Mesenchymal stem cell (in vitro differentiated cells and primary cell): ENCODE measurements at regions not wholly inside any gene's neighbourhood (a gene's known extent, or its start where the extent isn't known, plus 50 kb on each side); places are given as distances from the start of the nearest gene placed in this dataset.
"Not testable (repeated sequence)": the region's sequence is repeated elsewhere in the genome, so short reads cannot be mapped to it uniquely, and the experiment has no call there.

ENCODE experiments used
- DNase-seq: peaks from one replicate; pipeline ENCODE4 v3.0.0-alpha.2; 2013
- H2AFZ ChIP-seq: one replicate; pipeline ENCODE4 v1.6.1; 2013; ENCODE audit warnings: low read depth, mild to moderate bottlenecking, control low read depth, inconsistent platforms, low read length, moderate library complexity
- H2AK5ac ChIP-seq: 2 replicates; pipeline ENCODE4 v1.6.1; 2013; ENCODE audit warnings: low read length, moderate library complexity, mild to moderate bottlenecking, inconsistent platforms; ENCODE audit not compliant: severe bottlenecking
- H2BK120ac ChIP-seq: one replicate; pipeline ENCODE4 v1.6.1; 2013; ENCODE audit warnings: low read depth, mild to moderate bottlenecking, inconsistent platforms, low read length, moderate library complexity
- H2BK12ac ChIP-seq, 2 experiments: one replicate each; pipeline ENCODE4 v1.6.1; 2013; ENCODE audit warnings: inconsistent platforms in 2 of 2, low read length in 2 of 2, mild to moderate bottlenecking in 2 of 2, moderate library complexity in 2 of 2, control low read depth in 1 of 2
- H2BK15ac ChIP-seq: one replicate; pipeline ENCODE4 v1.6.1; 2013; ENCODE audit warnings: mild to moderate bottlenecking, low read depth, inconsistent platforms; ENCODE audit not compliant: poor library complexity, severe bottlenecking
- H2BK5ac ChIP-seq: 2 replicates; pipeline ENCODE4 v1.6.1; 2013; ENCODE audit warnings: low read depth, mild to moderate bottlenecking, low read length, control low read depth, inconsistent platforms; ENCODE audit not compliant: poor library complexity, severe bottlenecking
- H3K14ac ChIP-seq, 2 experiments: one replicate each; pipeline ENCODE4 v1.6.1; 2013; ENCODE audit warnings: inconsistent platforms in 2 of 2, low read length in 2 of 2, control low read depth in 1 of 2, mild to moderate bottlenecking in 1 of 2, moderate library complexity in 1 of 2
- H3K18ac ChIP-seq, 2 experiments: one replicate each; pipeline ENCODE4 v1.6.1; 2013; ENCODE audit warnings: inconsistent platforms in 2 of 2, low read length in 2 of 2, control low read depth in 1 of 2, low read depth in 1 of 2, mild to moderate bottlenecking in 1 of 2
- H3K23ac ChIP-seq, 2 experiments: one replicate each; pipeline ENCODE4 v1.6.1; 2013; ENCODE audit warnings: inconsistent platforms in 2 of 2, low read length in 2 of 2, mild to moderate bottlenecking in 2 of 2, moderate library complexity in 2 of 2, control low read depth in 1 of 2
- H3K27ac ChIP-seq: 2 replicates; pipeline ENCODE4 v1.5.1; 2013; ENCODE audit warnings: mild to moderate bottlenecking, moderate library complexity, low read length, control low read depth, inconsistent platforms; ENCODE audit not compliant: poor library complexity, severe bottlenecking
- H3K27me3 ChIP-seq, 2 experiments: 2 replicates each; pipeline versions ENCODE4 v1.6.1 to v1.7.0; 2013; ENCODE audit warnings: low read length in 2 of 2, mild to moderate bottlenecking in 2 of 2, moderate library complexity in 2 of 2, control low read depth in 1 of 2, inconsistent platforms in 1 of 2; ENCODE audit not compliant: control insufficient read depth in 1 of 2, insufficient read depth in 1 of 2
- H3K36me3 ChIP-seq, 2 experiments: 2 replicates each; pipeline versions ENCODE4 v1.6.1 to v1.7.0; 2013; ENCODE audit warnings: low read length in 2 of 2, control low read depth in 1 of 2, inconsistent platforms in 1 of 2, low read depth in 1 of 2, mild to moderate bottlenecking in 1 of 2; ENCODE audit not compliant: insufficient read depth in 2 of 2, control insufficient read depth in 1 of 2
- H3K4ac ChIP-seq, 2 experiments: one replicate each; pipeline ENCODE4 v1.6.1; 2013; ENCODE audit warnings: inconsistent platforms in 2 of 2, low read length in 2 of 2, mild to moderate bottlenecking in 2 of 2, moderate library complexity in 2 of 2, control low read depth in 1 of 2, low read depth in 1 of 2
- H3K4me1 ChIP-seq: 2 replicates; pipeline ENCODE4 v1.6.1; 2013; ENCODE audit warnings: low read depth, low read length, control low read depth; ENCODE audit not compliant: control insufficient read depth, insufficient read depth
- H3K4me2 ChIP-seq: 2 replicates; pipeline ENCODE4 v1.6.1; 2013; ENCODE audit warnings: low read length, mild to moderate bottlenecking, inconsistent platforms; ENCODE audit not compliant: poor library complexity, severe bottlenecking
- H3K4me3 ChIP-seq, 2 experiments: 2 replicates each; pipeline versions ENCODE4 v1.5.1 to v1.7.0; 2013; ENCODE audit warnings: low read length in 2 of 2, mild to moderate bottlenecking in 2 of 2, control low read depth in 1 of 2, low read depth in 1 of 2; ENCODE audit not compliant: insufficient read depth in 1 of 2
- H3K79me1 ChIP-seq: replicated peaks from 2 replicates; pipeline ENCODE4 v1.6.1; 2013; ENCODE audit warnings: mild to moderate bottlenecking, control low read depth, low read length, inconsistent platforms; ENCODE audit not compliant: poor library complexity, severe bottlenecking
- H3K9ac ChIP-seq: 2 replicates; pipeline ENCODE4 v1.7.0; 2013; ENCODE audit warnings: mild to moderate bottlenecking, low read length, moderate library complexity
- H3K9me3 ChIP-seq: 2 replicates; pipeline ENCODE4 v1.7.0; 2013; ENCODE audit warnings: mild to moderate bottlenecking, low read length; ENCODE audit not compliant: control insufficient read depth
- H4K8ac ChIP-seq: one replicate; pipeline ENCODE4 v1.6.1; 2013; ENCODE audit warnings: inconsistent platforms, mild to moderate bottlenecking, low read length, moderate library complexity
- H4K91ac ChIP-seq: one replicate; pipeline ENCODE4 v1.6.1; 2013; ENCODE audit warnings: mild to moderate bottlenecking, low read length, inconsistent platforms
- WGBS: methylation state at CpG from one replicate; pipeline ENCODE4 v1.1.7; 2013; ENCODE audit warnings: mixed read lengths; 5-methylcytosine and 5-hydroxymethylcytosine counted together

- not testable (repeated sequence) for H3K9me3 ChIP-seq, H2AFZ ChIP-seq, H4K8ac ChIP-seq, H3K14ac ChIP-seq, H3K79me1 ChIP-seq, H3K36me3 ChIP-seq, H3K9ac ChIP-seq, H3K4me2 ChIP-seq, H3K18ac ChIP-seq, H3K27me3 ChIP-seq, H2BK12ac ChIP-seq, H2BK15ac ChIP-seq, H2BK5ac ChIP-seq, H3K27ac ChIP-seq, H2BK120ac ChIP-seq, H3K4ac ChIP-seq, H3K4me1 ChIP-seq, DNase-seq, H3K4me3 ChIP-seq, H2AK5ac ChIP-seq, H4K91ac ChIP-seq, H3K23ac ChIP-seq
- 95% methylated on average over 6 of the region's 10 CpGs for WGBS
Observed at GRCh38 chr2:78840311-78840710, 185.2 kb upstream of the REG3G start.

GRCh38 chr2:78845664-78846185 lies 179.8 kb upstream of the REG3G start:
- H3K23ac ChIP-seq, result no peak overlapping the region
- DNase-seq, result peak; percentile 46
- H3K4me1 ChIP-seq, result no peaks in the 10 kb centered on the region
- no peak overlapping the region for H3K14ac ChIP-seq
- H3K4me3 ChIP-seq, result no peak overlapping the region
- H2AFZ ChIP-seq, result no peak overlapping the region
- H3K4me2 ChIP-seq, result no peak overlapping the region
- H2BK5ac ChIP-seq, result no peak overlapping the region
- H2BK120ac ChIP-seq, result no peak overlapping the region
- 28% methylated on average over 2 of the region's 4 CpGs for WGBS
- no peak overlapping the region for H3K9ac ChIP-seq
- no peak overlapping the region for H2AK5ac ChIP-seq
- H3K36me3 ChIP-seq, result no peaks in the 10 kb centered on the region
- H3K27ac ChIP-seq, result no peak overlapping the region
- no peak overlapping the region for H4K91ac ChIP-seq
- H3K4ac ChIP-seq, result no peak overlapping the region
- H3K79me1 ChIP-seq, result no peaks in the 10 kb centered on the region
- H2BK12ac ChIP-seq, result no peak overlapping the region
- H3K18ac ChIP-seq, result no peak overlapping the region
- no peaks in the 10 kb centered on the region for H3K9me3 ChIP-seq
- H2BK15ac ChIP-seq, result no peak overlapping the region
- no peaks in the 10 kb centered on the region for H3K27me3 ChIP-seq
- no peak overlapping the region for H4K8ac ChIP-seq

- Histone ChIP-seq H3K4me2 (no peak overlapping the region), H4K91ac (no peak overlapping the region), H2AK5ac (no peak overlapping the region), H3K79me1 (no peaks in the 10 kb centered on the region), H4K8ac (no peak overlapping the region), H3K18ac (no peak overlapping the region), H3K4me1 (no peaks in the 10 kb centered on the region), H3K4me3 (no peak overlapping the region), H2BK5ac (no peak overlapping the region), H3K14ac (no peak overlapping the region), H3K27ac (no peak overlapping the region), H2BK15ac (no peak overlapping the region), H3K27me3 (no peaks in the 10 kb centered on the region), H3K23ac (no peak overlapping the region), H3K36me3 (no peaks in the 10 kb centered on the region), H3K9ac (no peak overlapping the region), H2BK12ac (no peak overlapping the region), H2AFZ (no peak overlapping the region), H3K4ac (no peak overlapping the region), H2BK120ac (no peak overlapping the region), H3K9me3 (no peaks in the 10 kb centered on the region)
- DNase-seq, result peak; percentile 40
- 24% methylated on average over 4 of the region's 6 CpGs for WGBS
Observed at GRCh38 chr2:78861546-78861945, 164.0 kb upstream of the REG3G start.

GRCh38 chr2:78864205-78864604 lies 161.3 kb upstream of the REG3G start:
- WGBS, result 96% methylated on average over 3 of the region's 3 CpGs
- Histone ChIP-seq H3K79me1 (no peaks in the 10 kb centered on the region), H3K36me3 (no peaks in the 10 kb centered on the region), H3K14ac (no peak overlapping the region), H3K4me3 (no peak overlapping the region), H2AFZ (no peak overlapping the region), H3K4ac (no peak overlapping the region), H3K23ac (no peak overlapping the region), H3K9me3 (no peaks in the 10 kb centered on the region), H3K18ac (no peak overlapping the region), H4K8ac (no peak overlapping the region), H3K4me2 (no peak overlapping the region), H2BK12ac (no peak overlapping the region), H2BK15ac (no peak overlapping the region), H2BK120ac (no peak overlapping the region), H3K4me1 (no peaks in the 10 kb centered on the region), H3K27ac (no peak overlapping the region), H3K9ac (no peak overlapping the region), H2AK5ac (no peak overlapping the region), H4K91ac (no peak overlapping the region), H2BK5ac (no peak overlapping the region), H3K27me3 (no peaks in the 10 kb centered on the region)
- DNase-seq, result no peak
